Loucy (cell line): ENCODE measurements at regions not wholly inside any gene's neighbourhood (a gene's known extent, or its start where the extent isn't known, plus 50 kb on each side); places are given as distances from the start of the nearest gene placed in this dataset.

Source experiments
- H2AFZ ChIP-seq: fragments of 200-600 bp; sonication (generic); 2 replicates; pipeline ENCODE4 v1.6.0; 2016; ENCODE audit warnings: antibody characterized with exemption, mild to moderate bottlenecking, low read length, moderate library complexity
- H3F3A ChIP-seq: fragments of 200-600 bp; 2 replicates; pipeline ENCODE4 v1.6.0; 2016; ENCODE audit warnings: antibody characterized with exemption, low read depth, mild to moderate bottlenecking
- H3K27me3 ChIP-seq: fragments of 200-600 bp; sonication (generic); 2 replicates; pipeline ENCODE4 v1.6.1; 2014; ENCODE audit warnings: low read length, mild to moderate bottlenecking; ENCODE audit not compliant: insufficient read depth, poor library complexity, severe bottlenecking
- H3K36me3 ChIP-seq: fragments of 200-600 bp; sonication (generic); 2 replicates; pipeline ENCODE4 v1.6.1; 2016; ENCODE audit warnings: low read length; ENCODE audit not compliant: insufficient read depth
- H3K4me1 ChIP-seq: fragments of 200-600 bp; sonication (generic); 2 replicates; pipeline ENCODE4 v1.5.1; 2014; ENCODE audit warnings: low read length, mild to moderate bottlenecking; ENCODE audit not compliant: insufficient read depth, poor library complexity, severe bottlenecking
- H3K4me2 ChIP-seq: fragments of 200-600 bp; sonication (generic); 2 replicates; pipeline ENCODE4 v1.6.0; 2014; ENCODE audit warnings: antibody characterized with exemption, low read length, low read depth, mild to moderate bottlenecking; ENCODE audit not compliant: poor library complexity, severe bottlenecking
- H3K4me3 ChIP-seq: fragments of 200-600 bp; sonication (generic); 2 replicates; pipeline ENCODE4 v1.5.1; 2014; ENCODE audit warnings: low read length, mild to moderate bottlenecking, mixed read lengths; ENCODE audit not compliant: poor library complexity, severe bottlenecking
- H3K79me2 ChIP-seq: fragments of 200-600 bp; sonication (generic); 2 replicates; pipeline ENCODE4 v1.6.1; 2014; ENCODE audit warnings: low read length; ENCODE audit not compliant: insufficient read depth
- H3K9ac ChIP-seq: fragments of 200-600 bp; sonication (generic); 2 replicates; pipeline ENCODE4 v1.6.0; 2014; ENCODE audit warnings: mild to moderate bottlenecking, low read depth, low read length, moderate library complexity; ENCODE audit not compliant: poor library complexity, severe bottlenecking
- H3K9me2 ChIP-seq: fragments of 200-600 bp; sonication (generic); replicated peaks from 2 replicates; pipeline ENCODE4 v1.6.1; 2016; ENCODE audit warnings: low read depth, low read length, mixed read lengths
- H3K9me3 ChIP-seq: fragments of 200-600 bp; sonication (generic); 2 replicates; pipeline ENCODE4 v1.6.1; 2014; ENCODE audit warnings: mild to moderate bottlenecking, antibody characterized with exemption, low read length, low read depth; ENCODE audit not compliant: insufficient read depth
- H4K20me1 ChIP-seq: fragments of 200-600 bp; sonication (generic); 2 replicates; pipeline ENCODE4 v1.6.0; 2014; ENCODE audit warnings: antibody characterized with exemption, low read length, mild to moderate bottlenecking; ENCODE audit not compliant: insufficient read depth, poor library complexity, severe bottlenecking
- CTCF ChIP-seq: fragments of 200-600 bp; sonication (generic); conservative IDR thresholded peaks from 2 replicates; pipeline ENCODE4 v1.5.1; 2014; ENCODE audit warnings: mild to moderate bottlenecking, antibody characterized with exemption, low read length
- EZH2phosphoT487 ChIP-seq: fragments of 200-600 bp; IDR thresholded peaks from 2 replicates; pipeline ENCODE4 v1.6.1; 2018; ENCODE audit warnings: antibody characterized with exemption, mild to moderate bottlenecking, moderate library complexity, borderline replicate concordance

GRCh38 chr6:112665815-112666214 is 318.7 kb downstream of the RFPL4B start:
- no peaks in the 10 kb centered on the region for H3F3A ChIP-seq
- H3K4me3 ChIP-seq = no peak overlapping the region
- no peak overlapping the region for H3K9ac ChIP-seq
- H3K4me2 ChIP-seq = no peak overlapping the region
- H3K9me2 ChIP-seq = no peaks in the 10 kb centered on the region
- no peak for TF ChIP-seq CTCF
- TF ChIP-seq EZH2phosphoT487 = no peak
- H3K79me2 ChIP-seq = no peaks in the 10 kb centered on the region
- H3K27me3 ChIP-seq = no peaks in the 10 kb centered on the region
- H2AFZ ChIP-seq = no peak overlapping the region
- H3K9me3 ChIP-seq = no peaks in the 10 kb centered on the region
- H4K20me1 ChIP-seq = no peaks in the 10 kb centered on the region
- H3K4me1 ChIP-seq = no peaks in the 10 kb centered on the region
- no peaks in the 10 kb centered on the region for H3K36me3 ChIP-seq

GRCh38 chr6:112667427-112667826 is 320.3 kb downstream of the RFPL4B start:
- Histone ChIP-seq H3F3A (no peaks in the 10 kb centered on the region), H3K9ac (no peak overlapping the region), H3K9me2 (no peaks in the 10 kb centered on the region), H3K36me3 (no peaks in the 10 kb centered on the region), H4K20me1 (no peaks in the 10 kb centered on the region), H3K79me2 (no peaks in the 10 kb centered on the region), H3K4me1 (no peaks in the 10 kb centered on the region), H2AFZ (no peak overlapping the region), H3K4me3 (no peak overlapping the region), H3K27me3 (no peaks in the 10 kb centered on the region), H3K4me2 (no peak overlapping the region), H3K9me3 (no peaks in the 10 kb centered on the region)
- TF ChIP-seq CTCF = no peak
- no peak for TF ChIP-seq EZH2phosphoT487

DNA sequence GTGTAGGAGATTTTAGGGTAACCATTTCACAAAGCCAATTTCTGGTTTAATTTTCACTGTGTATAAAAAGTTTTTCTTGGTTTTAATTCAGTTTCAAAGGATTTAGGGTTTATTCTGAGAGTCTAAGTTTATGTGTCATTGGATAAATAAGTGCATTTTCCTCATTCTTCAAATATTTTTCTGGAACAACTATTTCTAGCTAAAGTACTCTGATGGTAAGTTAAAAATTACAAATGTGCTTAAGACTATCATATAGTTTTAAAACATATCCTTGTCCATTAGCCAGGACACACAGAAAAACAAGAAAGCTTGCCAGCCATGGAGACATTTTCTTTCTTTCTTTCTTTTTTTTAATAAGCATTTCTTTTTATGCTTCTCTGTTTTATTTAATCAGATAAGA is 333.0 kb downstream of the RFPL4B start:
- no peak overlapping the region for H2AFZ ChIP-seq
- 0 out of 2 replicates have a peak, but pooled peaks cover 3% of the 10 kb centered on the region for H3K9me2 ChIP-seq
- no peak overlapping the region for H3K4me2 ChIP-seq
- no peaks in the 10 kb centered on the region for H3K27me3 ChIP-seq
- no peaks in the 10 kb centered on the region for H3F3A ChIP-seq
- H3K36me3 ChIP-seq = no peaks in the 10 kb centered on the region
- no peaks in the 10 kb centered on the region for H3K9me3 ChIP-seq
- TF ChIP-seq EZH2phosphoT487 (no peak), CTCF (no peak)
- H3K79me2 ChIP-seq = no peaks in the 10 kb centered on the region
- H3K4me1 ChIP-seq = no peaks in the 10 kb centered on the region
- H4K20me1 ChIP-seq = no peaks in the 10 kb centered on the region
- no peak overlapping the region for H3K4me3 ChIP-seq
- no peak overlapping the region for H3K9ac ChIP-seq
